Islet of Langerhans (tissue), 1 donor: ENCODE measurements at regions not wholly inside any gene's neighbourhood (a gene's known extent, or its start where the extent isn't known, plus 50 kb on each side); places are given as distances from the start of the nearest gene placed in this dataset.

ENCODE experiments used
- FAIRE-seq: peaks from one replicate; lab custom pipeline; 2011; peaks lifted over from hg19 to GRCh38; lab: Jason Lieb, UNC

GRCh38 chr18:45488645-45489044, 126.6 kb upstream of the SLC14A2 start:
- FAIRE-seq, result no peak

GRCh38 chr18:45493830-45494229, 121.4 kb upstream of the SLC14A2 start:
- FAIRE-seq, result no peak

- no peak for FAIRE-seq
These were observed 120.5 kb upstream of the SLC14A2 start for GRCh38 chr18:45494811-45495210.

- FAIRE-seq, result no peak
These were observed 118.5 kb upstream of the SLC14A2 start for GRCh38 chr18:45496741-45497140.

GRCh38 chr18:45497595-45498286, 117.5 kb upstream of the SLC14A2 start:
- no peak for FAIRE-seq

GRCh38 chr18:45498287-45498658, 117.0 kb upstream of the SLC14A2 start:
- no peak for FAIRE-seq

- no peak for FAIRE-seq
These were observed 111.3 kb upstream of the SLC14A2 start for GRCh38 chr18:45503990-45504389.

GRCh38 chr18:45505497-45506206, 109.6 kb upstream of the SLC14A2 start:
- no peak for FAIRE-seq

- FAIRE-seq, result no peak
These were observed 108.3 kb upstream of the SLC14A2 start for GRCh38 chr18:45506951-45507350.

GRCh38 chr18:45509535-45509934, 105.7 kb upstream of the SLC14A2 start:
- no peak for FAIRE-seq

- no peak for FAIRE-seq
These were observed 104.6 kb upstream of the SLC14A2 start for GRCh38 chr18:45510656-45511055.

GRCh38 chr18:45512363-45512953, 102.8 kb upstream of the SLC14A2 start:
- FAIRE-seq, result no peak

GRCh38 chr18:45517181-45517741, 98.0 kb upstream of the SLC14A2 start:
- no peak for FAIRE-seq

GRCh38 chr18:45518311-45519155, 96.7 kb upstream of the SLC14A2 start:
- no peak for FAIRE-seq

GRCh38 chr18:45519411-45520280, 95.6 kb upstream of the SLC14A2 start:
- FAIRE-seq, result no peak

- FAIRE-seq, result no peak
These were observed 94.1 kb upstream of the SLC14A2 start for GRCh38 chr18:45521136-45521535.

GRCh38 chr18:45521777-45522176, 93.5 kb upstream of the SLC14A2 start:
- FAIRE-seq, result no peak

GRCh38 chr18:45522371-45522770, 92.9 kb upstream of the SLC14A2 start:
- no peak for FAIRE-seq

GRCh38 chr18:45525301-45525700, 90.0 kb upstream of the SLC14A2 start:
- no peak for FAIRE-seq

GRCh38 chr18:45526114-45526841, 89.0 kb upstream of the SLC14A2 start:
- FAIRE-seq, result peak; percentile 9

GRCh38 chr18:45527891-45528290, 87.4 kb upstream of the SLC14A2 start:
- FAIRE-seq, result no peak
